ENCODE measurements at regions not wholly inside any gene's neighbourhood (a gene's known extent, or its start where the extent isn't known, plus 50 kb on each side); places are given as distances from the start of the nearest gene placed in this dataset.

- no peak for ATAC-seq
- TF ChIP-seq ISL1 (CRISPR knock-in tag; IDR thresholded peaks at IDR 0.05) (no peak), BACH2 (CRISPR knock-in tag; IDR thresholded peaks at IDR 0.05; ENCODE audit: borderline replicate concordance) (no peak), ESRRG (CRISPR knock-in tag; IDR thresholded peaks at IDR 0.05) (no peak), TCF4 (CRISPR knock-in tag; IDR thresholded peaks at IDR 0.05; ENCODE audit: borderline replicate concordance) (no peak), RARB (CRISPR knock-in tag; IDR thresholded peaks at IDR 0.05) (no peak), CSRNP3 (CRISPR knock-in tag; IDR thresholded peaks at IDR 0.05) (no peak), ZNF565 (CRISPR knock-in tag; conservative IDR thresholded peaks at IDR 0.05; ENCODE audit: low read depth) (no peak), PATZ1 (CRISPR knock-in tag; IDR thresholded peaks at IDR 0.05; ENCODE audit: borderline replicate concordance) (no peak), SNAI2 (CRISPR knock-in tag; IDR thresholded peaks at IDR 0.05) (no peak), CSDC2 (CRISPR knock-in tag; IDR thresholded peaks at IDR 0.05) (no peak), ZNF70 (CRISPR knock-in tag; IDR thresholded peaks at IDR 0.05) (no peak), TOX (CRISPR knock-in tag; IDR thresholded peaks at IDR 0.05; ENCODE audit: borderline replicate concordance) (no peak), ZFP3 (CRISPR knock-in tag; IDR thresholded peaks at IDR 0.05) (no peak), ZC3H10 (CRISPR knock-in tag; IDR thresholded peaks at IDR 0.05) (no peak)
Observed at GRCh38 chr13:61797397-61797796, 381.7 kb upstream of the PCDH20 start.

GRCh38 chr13:61795580-61795979 is 379.9 kb upstream of the PCDH20 start:
- TF ChIP-seq ZNF70 (CRISPR knock-in tag; IDR thresholded peaks at IDR 0.05) = no peak
- no peak for TF ChIP-seq CSRNP3 (CRISPR knock-in tag; IDR thresholded peaks at IDR 0.05)
- TF ChIP-seq PATZ1 (CRISPR knock-in tag; IDR thresholded peaks at IDR 0.05; ENCODE audit: borderline replicate concordance) = no peak
- TF ChIP-seq ZFP30 (CRISPR knock-in tag; IDR thresholded peaks at IDR 0.05) = no peak
- TF ChIP-seq ZFP3 (CRISPR knock-in tag; IDR thresholded peaks at IDR 0.05) = no peak
- TF ChIP-seq RARB (CRISPR knock-in tag; IDR thresholded peaks at IDR 0.05) = no peak
- no peak for TF ChIP-seq TOX (CRISPR knock-in tag; IDR thresholded peaks at IDR 0.05; ENCODE audit: borderline replicate concordance)
- TF ChIP-seq OSR1 (CRISPR knock-in tag; IDR thresholded peaks at IDR 0.05) = no peak
- no peak for TF ChIP-seq ZNF8 (CRISPR knock-in tag; IDR thresholded peaks at IDR 0.05)
- no peak for TF ChIP-seq SNAI2 (CRISPR knock-in tag; IDR thresholded peaks at IDR 0.05)
- TF ChIP-seq CSDC2 (CRISPR knock-in tag; IDR thresholded peaks at IDR 0.05) = no peak
- no peak for TF ChIP-seq BACH2 (CRISPR knock-in tag; IDR thresholded peaks at IDR 0.05; ENCODE audit: borderline replicate concordance)
- no peak for TF ChIP-seq ZC3H10 (CRISPR knock-in tag; IDR thresholded peaks at IDR 0.05)
- no peak for TF ChIP-seq ISL1 (CRISPR knock-in tag; IDR thresholded peaks at IDR 0.05)
- ATAC-seq = no peak

- TF ChIP-seq TOX (CRISPR knock-in tag; IDR thresholded peaks at IDR 0.05; ENCODE audit: borderline replicate concordance) = no peak
- TF ChIP-seq ESRRG (CRISPR knock-in tag; IDR thresholded peaks at IDR 0.05) = no peak
- no peak for ATAC-seq
Observed at GRCh38 chr13:61779456-61779855, 363.8 kb upstream of the PCDH20 start.

- ATAC-seq = no peak
- TF ChIP-seq PATZ1 (CRISPR knock-in tag; IDR thresholded peaks at IDR 0.05; ENCODE audit: borderline replicate concordance) (no peak), CREB5 (CRISPR knock-in tag; IDR thresholded peaks at IDR 0.05; ENCODE audit: low read depth) (no peak), TCF4 (CRISPR knock-in tag; IDR thresholded peaks at IDR 0.05; ENCODE audit: borderline replicate concordance) (no peak), OSR1 (CRISPR knock-in tag; IDR thresholded peaks at IDR 0.05) (no peak), PPARA (CRISPR knock-in tag; IDR thresholded peaks at IDR 0.05; ENCODE audit: borderline replicate concordance) (no peak), ZNF70 (CRISPR knock-in tag; IDR thresholded peaks at IDR 0.05) (no peak)
Observed at GRCh38 chr13:61778531-61778930, 362.9 kb upstream of the PCDH20 start.
